ENCODE measurements at regions not wholly inside any gene's neighbourhood (a gene's known extent, or its start where the extent isn't known, plus 50 kb on each side); places are given as distances from the start of the nearest gene placed in this dataset.
A peak's percentile ranks its signal among the peaks of the same experiment; 100 is the strongest.

DNA sequence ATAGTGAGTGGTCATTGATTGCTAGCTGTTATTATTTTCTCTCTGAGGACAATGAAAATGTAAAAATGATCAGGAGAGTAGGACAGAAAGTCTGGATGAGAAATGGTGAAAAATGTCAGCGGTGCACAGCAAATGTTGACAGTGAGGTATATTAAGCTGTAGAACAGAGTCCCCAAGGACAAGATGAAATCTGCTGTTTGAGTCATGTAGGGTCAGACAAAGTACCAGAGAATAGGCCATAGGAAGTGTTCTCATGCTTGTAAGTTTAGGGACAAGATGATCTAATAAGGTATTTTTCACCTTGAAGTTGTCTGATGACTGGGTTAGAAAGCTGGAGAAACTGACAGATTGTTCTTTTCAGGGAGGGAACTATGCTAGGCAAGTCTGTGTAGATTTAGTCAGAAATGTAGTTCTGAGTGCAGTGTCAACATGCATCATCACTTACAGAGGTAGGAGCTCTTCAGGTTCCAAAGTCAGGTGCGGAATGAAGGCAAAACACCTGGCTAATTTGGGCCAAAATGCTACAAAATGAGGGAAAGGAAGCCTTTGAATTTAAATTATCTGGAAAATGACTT, 369.3 kb downstream of the DLEU7 start:
- DNase-seq (peak in 1 of 3 donors; percentile 57), ATAC-seq (ENCODE audit: insufficient read depth, low FRiP score) (no peak)
- 78 to 92% methylated on average over 2 of the region's 2 CpGs for WGBS, 2 donors
- Histone ChIP-seq H3K36me3 (ENCODE audit: control insufficient read depth in 4 of 4, insufficient read depth in 4 of 4, low read length in 4 of 4) (no peaks in the 10 kb centered on the region), H3K4me3 (no peak overlapping the region), H3K27me3 (ENCODE audit: control insufficient read depth in 3 of 3, insufficient read depth in 3 of 3, low read length in 2 of 3) (no peaks in the 10 kb centered on the region), H3K27ac (ENCODE audit: low read depth in 1 of 2, low read length in 1 of 2) (no peak overlapping the region), H3K9ac (ENCODE audit: insufficient read depth in 1 of 2, low read length in 2 of 2) (no peak overlapping the region), H3K4me1 (ENCODE audit: control insufficient read depth in 5 of 5, insufficient read depth in 5 of 5, low read length in 5 of 5) (peaks cover 0 to 4% (median 0%) of the 10 kb centered on the region in 5 donors), H3K9me3 (ENCODE audit: control insufficient read depth in 4 of 4, insufficient read depth in 3 of 4, low read length in 3 of 4) (no peaks in the 10 kb centered on the region)
- TF ChIP-seq, protein P1, sequence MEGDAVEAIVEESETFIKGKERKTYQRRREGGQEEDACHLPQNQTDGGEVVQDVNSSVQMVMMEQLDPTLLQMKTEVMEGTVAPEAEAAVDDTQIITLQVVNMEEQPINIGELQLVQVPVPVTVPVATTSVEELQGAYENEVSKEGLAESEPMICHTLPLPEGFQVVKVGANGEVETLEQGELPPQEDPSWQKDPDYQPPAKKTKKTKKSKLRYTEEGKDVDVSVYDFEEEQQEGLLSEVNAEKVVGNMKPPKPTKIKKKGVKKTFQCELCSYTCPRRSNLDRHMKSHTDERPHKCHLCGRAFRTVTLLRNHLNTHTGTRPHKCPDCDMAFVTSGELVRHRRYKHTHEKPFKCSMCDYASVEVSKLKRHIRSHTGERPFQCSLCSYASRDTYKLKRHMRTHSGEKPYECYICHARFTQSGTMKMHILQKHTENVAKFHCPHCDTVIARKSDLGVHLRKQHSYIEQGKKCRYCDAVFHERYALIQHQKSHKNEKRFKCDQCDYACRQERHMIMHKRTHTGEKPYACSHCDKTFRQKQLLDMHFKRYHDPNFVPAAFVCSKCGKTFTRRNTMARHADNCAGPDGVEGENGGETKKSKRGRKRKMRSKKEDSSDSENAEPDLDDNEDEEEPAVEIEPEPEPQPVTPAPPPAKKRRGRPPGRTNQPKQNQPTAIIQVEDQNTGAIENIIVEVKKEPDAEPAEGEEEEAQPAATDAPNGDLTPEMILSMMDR (IDR thresholded peaks at IDR 0.05; ENCODE audit: control extremely low read depth, extremely low read depth): no peak

DNA sequence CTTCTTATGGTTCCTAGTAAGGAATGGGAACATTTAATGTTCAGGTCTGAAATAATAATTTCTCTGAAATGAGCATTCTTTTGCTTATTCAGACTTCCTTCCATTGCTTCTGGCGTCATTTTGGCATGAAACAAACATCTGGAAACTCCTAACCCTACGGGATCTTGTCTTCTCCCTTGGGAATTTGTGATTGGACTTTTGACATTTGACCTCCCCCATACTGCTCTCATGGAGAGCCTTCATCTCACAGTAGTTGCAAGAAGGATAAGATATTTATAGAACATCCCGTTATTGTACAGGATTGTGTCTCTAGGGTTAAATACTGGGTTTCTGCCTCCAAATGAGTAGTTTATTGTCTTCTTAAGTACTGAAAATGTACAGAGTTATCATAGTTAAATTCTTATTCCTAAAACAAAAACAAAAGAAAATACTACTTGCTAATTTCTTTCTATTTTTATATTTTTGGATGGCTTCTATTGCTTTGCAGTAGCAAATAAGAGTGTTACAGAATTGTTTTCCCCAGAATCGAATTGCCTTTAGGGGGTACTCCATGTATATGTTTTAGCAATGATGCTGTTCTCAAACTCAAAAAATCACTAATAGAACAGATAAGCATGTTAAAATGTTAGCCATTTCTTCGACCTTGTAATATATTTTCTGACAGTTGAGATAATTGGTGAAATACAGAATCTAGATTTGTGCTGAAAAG, 366.8 kb downstream of the DLEU7 start:
- 73 to 76% methylated on average over 5 of the region's 5 CpGs for WGBS, 2 donors

DNA sequence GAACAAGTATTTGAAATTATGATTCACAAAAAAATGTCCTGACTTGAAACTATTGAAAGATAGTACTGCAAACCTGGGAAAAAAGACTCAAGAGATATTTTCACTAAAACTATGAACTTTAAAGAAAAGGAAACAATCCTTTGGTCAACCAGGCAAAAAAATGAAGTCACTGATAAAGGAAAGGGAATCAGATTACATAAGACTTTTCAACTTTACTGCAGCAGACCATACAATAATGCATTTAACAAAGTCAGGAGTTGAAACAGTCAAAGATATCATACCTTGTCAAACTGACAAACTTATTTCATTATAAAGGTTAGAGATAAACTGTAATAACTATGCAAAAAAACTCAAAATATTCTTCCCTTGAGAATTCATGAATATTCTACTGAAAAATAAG, 361.6 kb downstream of the DLEU7 start:
- Histone ChIP-seq H3K36me3 (ENCODE audit: control insufficient read depth in 4 of 4, insufficient read depth in 4 of 4, low read length in 4 of 4) (no peaks in the 10 kb centered on the region), H3K9me3 (ENCODE audit: control insufficient read depth in 4 of 4, insufficient read depth in 3 of 4, low read length in 3 of 4) (no peaks in the 10 kb centered on the region), H3K27ac (ENCODE audit: low read depth in 1 of 2, low read length in 1 of 2) (no peak overlapping the region), H3K4me3 (no peak overlapping the region), H3K27me3 (ENCODE audit: control insufficient read depth in 3 of 3, insufficient read depth in 3 of 3, low read length in 2 of 3) (no peaks in the 10 kb centered on the region), H3K4me1 (ENCODE audit: control insufficient read depth in 5 of 5, insufficient read depth in 5 of 5, low read length in 5 of 5) (peaks cover 0 to 16% (median 0%) of the 10 kb centered on the region in 5 donors), H3K9ac (ENCODE audit: insufficient read depth in 1 of 2, low read length in 2 of 2) (no peak overlapping the region)
- DNase-seq (no peak), ATAC-seq (ENCODE audit: insufficient read depth, low FRiP score) (no peak)
- TF ChIP-seq, protein P1 (IDR thresholded peaks at IDR 0.05; ENCODE audit: control extremely low read depth, extremely low read depth): no peak

More for the DNA sequence above, 366.8 kb downstream of the DLEU7 start:
- peak in 1 of 3 donors; percentile 48 for DNase-seq
- Histone ChIP-seq H3K27me3 (ENCODE audit: control insufficient read depth in 3 of 3, insufficient read depth in 3 of 3, low read length in 2 of 3) (no peaks in the 10 kb centered on the region), H3K27ac (ENCODE audit: low read depth in 1 of 2, low read length in 1 of 2) (peak overlapping the region in 1 of 2 donors; percentile 1), H3K36me3 (ENCODE audit: control insufficient read depth in 4 of 4, insufficient read depth in 4 of 4, low read length in 4 of 4) (no peaks in the 10 kb centered on the region), H3K4me1 (ENCODE audit: control insufficient read depth in 5 of 5, insufficient read depth in 5 of 5, low read length in 5 of 5) (peaks cover 0 to 4% (median 0%) of the 10 kb centered on the region in 5 donors), H3K4me3 (no peak overlapping the region), H3K9me3 (ENCODE audit: control insufficient read depth in 4 of 4, insufficient read depth in 3 of 4, low read length in 3 of 4) (no peaks in the 10 kb centered on the region), H3K9ac (ENCODE audit: insufficient read depth in 1 of 2, low read length in 2 of 2) (no peak overlapping the region)
- TF ChIP-seq, protein P1 (IDR thresholded peaks at IDR 0.05; ENCODE audit: control extremely low read depth, extremely low read depth): no peak
- ATAC-seq (ENCODE audit: insufficient read depth, low FRiP score): no peak

Measured in lung (tissue), 11 donors.